ENCODE measurements at regions not wholly inside any gene's neighbourhood (a gene's known extent, or its start where the extent isn't known, plus 50 kb on each side); places are given as distances from the start of the nearest gene placed in this dataset.

DNA sequence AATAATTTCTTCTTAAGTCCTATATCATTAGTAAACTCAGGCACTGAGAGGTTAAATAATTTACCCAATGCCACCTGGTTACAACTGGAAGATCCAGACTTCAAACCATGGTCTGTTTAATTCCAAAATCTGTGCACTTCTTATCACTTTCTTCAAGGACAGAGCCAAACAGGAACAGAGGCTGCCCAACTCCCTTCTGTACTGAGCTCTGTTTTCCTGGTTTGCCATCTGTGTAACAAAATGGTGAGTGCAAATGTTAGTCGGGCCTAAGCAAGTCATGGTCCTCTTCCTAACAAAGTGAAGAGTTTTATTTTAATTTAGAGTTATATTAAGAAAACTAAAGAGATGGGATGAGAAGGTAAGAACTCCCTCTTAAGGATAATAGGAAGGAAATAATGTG, 80.6 kb upstream of the CCL2 start:
- DNase-seq = no peak
- no peak overlapping the region for H3K27ac Mint-ChIP-seq
- Histone ChIP-seq H3K4me3 (replicated peaks in 1 of 3; ENCODE audit: low read depth in 2 of 3, low read length in 3 of 3) (no peak overlapping the region), H3K27me3 (ENCODE audit: control insufficient read depth in 2 of 2, insufficient read depth in 2 of 2, low read length in 2 of 2) (no peaks in the 10 kb centered on the region), H3K79me2 (ENCODE audit: insufficient read depth, low read length) (no peaks in the 10 kb centered on the region), H2AFZ (ENCODE audit: insufficient read depth, low read depth, low read length, poor library complexity, severe bottlenecking) (no peak overlapping the region), H3K4me1 (ENCODE audit: control insufficient read depth in 1 of 2, insufficient read depth in 2 of 2, low read length in 2 of 2) (peaks cover 44 to 50% of the 10 kb centered on the region in 2 donors), H3K36me3 (replicated peaks in 1 of 2; ENCODE audit: control insufficient read depth in 1 of 2, insufficient read depth in 2 of 2, low read length in 2 of 2) (no peaks in the 10 kb centered on the region), H4K20me1 (ENCODE audit: insufficient read depth, low read length) (no peaks in the 10 kb centered on the region), H3K27ac (ENCODE audit: low read depth in 1 of 2, low read length in 2 of 2) (no peak overlapping the region), H3K9ac (ENCODE audit: insufficient read depth, low read length, poor library complexity, severe bottlenecking) (no peak overlapping the region), H3K9me3 (replicated peaks in 1 of 2; ENCODE audit: control insufficient read depth in 1 of 2, insufficient read depth in 1 of 2, low read length in 2 of 2) (no peaks in the 10 kb centered on the region), H3K4me2 (replicated peaks; ENCODE audit: extremely low read depth, low read length, poor library complexity, severe bottlenecking) (no peak overlapping the region)
- TF ChIP-seq, protein P1, sequence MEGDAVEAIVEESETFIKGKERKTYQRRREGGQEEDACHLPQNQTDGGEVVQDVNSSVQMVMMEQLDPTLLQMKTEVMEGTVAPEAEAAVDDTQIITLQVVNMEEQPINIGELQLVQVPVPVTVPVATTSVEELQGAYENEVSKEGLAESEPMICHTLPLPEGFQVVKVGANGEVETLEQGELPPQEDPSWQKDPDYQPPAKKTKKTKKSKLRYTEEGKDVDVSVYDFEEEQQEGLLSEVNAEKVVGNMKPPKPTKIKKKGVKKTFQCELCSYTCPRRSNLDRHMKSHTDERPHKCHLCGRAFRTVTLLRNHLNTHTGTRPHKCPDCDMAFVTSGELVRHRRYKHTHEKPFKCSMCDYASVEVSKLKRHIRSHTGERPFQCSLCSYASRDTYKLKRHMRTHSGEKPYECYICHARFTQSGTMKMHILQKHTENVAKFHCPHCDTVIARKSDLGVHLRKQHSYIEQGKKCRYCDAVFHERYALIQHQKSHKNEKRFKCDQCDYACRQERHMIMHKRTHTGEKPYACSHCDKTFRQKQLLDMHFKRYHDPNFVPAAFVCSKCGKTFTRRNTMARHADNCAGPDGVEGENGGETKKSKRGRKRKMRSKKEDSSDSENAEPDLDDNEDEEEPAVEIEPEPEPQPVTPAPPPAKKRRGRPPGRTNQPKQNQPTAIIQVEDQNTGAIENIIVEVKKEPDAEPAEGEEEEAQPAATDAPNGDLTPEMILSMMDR (IDR thresholded peaks at IDR 0.05) = no peak
- peaks cover 0 to 6% (median 0%) of the 10 kb centered on the region in 7 donors for H3K9me3 Mint-ChIP-seq
- no peak overlapping the region for H3K4me3 Mint-ChIP-seq
- intact Hi-C loops (cut with micrococcal nuclease) = no loop called here
- no CpG with 5 or more reads among the region's 1 CpG for WGBS (ENCODE audit: insufficient coverage)
- peaks cover 0 to 6% of the 10 kb centered on the region in 2 donors for H3K36me3 Mint-ChIP-seq
- peaks cover 0 to 4% (median 0%) of the 10 kb centered on the region in 3 donors for H3K27me3 Mint-ChIP-seq (ENCODE audit: low read depth in 3 of 3)
- peaks cover 64% of the 10 kb centered on the region for H3K4me1 Mint-ChIP-seq

DNA sequence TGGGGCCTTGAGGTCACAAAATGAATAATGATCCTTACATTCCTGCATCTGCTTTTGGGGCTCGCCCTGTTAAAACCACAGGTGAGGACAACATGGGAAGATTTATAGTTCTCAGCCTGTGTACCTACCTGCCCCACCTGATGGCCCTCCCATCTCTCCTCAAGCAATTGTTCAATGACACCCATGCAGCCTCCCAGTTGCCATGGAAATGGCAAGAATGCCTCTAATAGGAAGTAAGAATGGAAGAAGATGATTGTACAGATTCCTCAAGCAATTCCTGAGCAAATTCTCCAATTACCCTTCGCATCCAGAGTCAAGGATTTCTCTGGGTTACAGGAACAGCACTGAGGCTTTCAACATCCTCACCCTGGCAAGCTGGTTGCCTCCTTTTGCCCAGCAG, 78.6 kb upstream of the CCL2 start:
- DNase-seq = no peak
- H3K79me2 ChIP-seq (ENCODE audit: insufficient read depth, low read length) = no peaks in the 10 kb centered on the region
- TF ChIP-seq, protein P1 (IDR thresholded peaks at IDR 0.05) = no peak
- Mint-ChIP-seq H3K27me3 (ENCODE audit: low read depth in 3 of 3) (peaks cover 0 to 3% (median 2%) of the 10 kb centered on the region in 3 donors), H3K9me3 (peaks cover 0 to 6% (median 0%) of the 10 kb centered on the region in 7 donors), H3K36me3 (peaks cover 0 to 6% of the 10 kb centered on the region in 2 donors), H3K4me3 (no peak overlapping the region), H3K4me1 (peaks cover 65% of the 10 kb centered on the region), H3K27ac (peak overlapping the region in 3 of 7 donors; percentile 47 to 73 (median 66))
- 100% methylated on average over 2 of the region's 2 CpGs for WGBS (ENCODE audit: insufficient coverage)
- intact Hi-C loops (cut with micrococcal nuclease) = no loop called here
- H3K27ac ChIP-seq (ENCODE audit: low read depth in 1 of 2, low read length in 2 of 2) = peak overlapping the region in 1 of 2 donors; percentile 27
- H3K4me2 ChIP-seq (replicated peaks; ENCODE audit: extremely low read depth, low read length, poor library complexity, severe bottlenecking) = no peak overlapping the region
- H3K36me3 ChIP-seq (replicated peaks in 1 of 2; ENCODE audit: control insufficient read depth in 1 of 2, insufficient read depth in 2 of 2, low read length in 2 of 2) = no peaks in the 10 kb centered on the region
- H2AFZ ChIP-seq (ENCODE audit: insufficient read depth, low read depth, low read length, poor library complexity, severe bottlenecking) = no peak overlapping the region
- no peak overlapping the region for H3K4me3 ChIP-seq (replicated peaks in 1 of 3; ENCODE audit: low read depth in 2 of 3, low read length in 3 of 3)
- H3K4me1 ChIP-seq (ENCODE audit: control insufficient read depth in 1 of 2, insufficient read depth in 2 of 2, low read length in 2 of 2) = peaks cover 44 to 50% of the 10 kb centered on the region in 2 donors
- peaks cover 0 to 2% of the 10 kb centered on the region in 2 donors for H3K27me3 ChIP-seq (ENCODE audit: control insufficient read depth in 2 of 2, insufficient read depth in 2 of 2, low read length in 2 of 2)
- H3K9ac ChIP-seq (ENCODE audit: insufficient read depth, low read length, poor library complexity, severe bottlenecking) = no peak overlapping the region
- H3K9me3 ChIP-seq (replicated peaks in 1 of 2; ENCODE audit: control insufficient read depth in 1 of 2, insufficient read depth in 1 of 2, low read length in 2 of 2) = no peaks in the 10 kb centered on the region
- no peaks in the 10 kb centered on the region for H4K20me1 ChIP-seq (ENCODE audit: insufficient read depth, low read length)

Data from CD14-positive monocyte (primary cell).